HepG2 (cell line): ENCODE measurements at regions not wholly inside any gene's neighbourhood (a gene's known extent, or its start where the extent isn't known, plus 50 kb on each side); places are given as distances from the start of the nearest gene placed in this dataset.

Experiments
- ARHGAP35 ChIP-seq: sonication (generic); formaldehyde crosslinking; IDR thresholded peaks from 2 replicates; pipeline ENCODE4 v1.9.0; 2022; ENCODE audit warnings: mild to moderate bottlenecking, inconsistent platforms, moderate library complexity, missing genetic modification reagents, borderline replicate concordance
- ATM ChIP-seq: fragments of 450-650 bp; IDR thresholded peaks from 2 replicates; pipeline ENCODE4 v1.7.1; 2017; ENCODE audit warnings: mild to moderate bottlenecking, borderline replicate concordance
- DNMT1 ChIP-seq: sonication (generic); formaldehyde crosslinking; IDR thresholded peaks from 2 replicates; pipeline ENCODE4 v1.5.1; 2020; ENCODE audit warnings: mild to moderate bottlenecking, missing genetic modification reagents
- ETV6 ChIP-seq: sonication (generic); formaldehyde crosslinking; conservative IDR thresholded peaks from 2 replicates; pipeline ENCODE4 v1.4.0; 2020; ENCODE audit warnings: missing genetic modification reagents
- FOXK2 ChIP-seq: fragments of 450-650 bp; IDR thresholded peaks from 2 replicates; pipeline ENCODE4 v1.6.1; 2016
- GATA4 ChIP-seq: sonication (generic); IDR thresholded peaks from 2 replicates; pipeline ENCODE4 v1.6.1; 2016; ENCODE audit warnings: antibody characterized with exemption, low read depth, borderline replicate concordance
- MLXIP ChIP-seq: sonication (generic); formaldehyde crosslinking; IDR thresholded peaks from 2 replicates; pipeline ENCODE4 v1.9.0; 2021; ENCODE audit warnings: missing genetic modification reagents, borderline replicate concordance
- NFKBIZ ChIP-seq: IDR thresholded peaks from 2 replicates; pipeline ENCODE4 v1.6.1; 2018; ENCODE audit warnings: missing genetic modification reagents, missing compliant biosample characterization
- PATZ1 ChIP-seq: sonication (generic); formaldehyde crosslinking; IDR thresholded peaks from 2 replicates; pipeline ENCODE4 v1.4.0; 2020; ENCODE audit warnings: missing genetic modification reagents
- PPARG ChIP-seq: conservative IDR thresholded peaks from 2 replicates; pipeline ENCODE4 v1.6.1; 2016; ENCODE audit warnings: missing biosample characterization, missing genetic modification reagents
- RBAK ChIP-seq: sonication (generic); formaldehyde crosslinking; IDR thresholded peaks from 2 replicates; pipeline ENCODE4 v1.5.1; 2020; ENCODE audit warnings: mild to moderate bottlenecking, missing genetic modification reagents
- RNF2 ChIP-seq: fragments of 450-650 bp; conservative IDR thresholded peaks from 2 replicates; pipeline ENCODE4 v1.6.1; 2016; ENCODE audit warnings: low read depth
- RORA ChIP-seq: sonication (generic); formaldehyde crosslinking; IDR thresholded peaks from 2 replicates; pipeline ENCODE4 v1.5.0; 2020; ENCODE audit warnings: mild to moderate bottlenecking, missing genetic modification reagents, moderate library complexity
- SIN3B ChIP-seq: fragments of 150-350 bp; IDR thresholded peaks from 2 replicates; pipeline ENCODE4 v1.6.1; 2014; ENCODE audit warnings: low read length
- THAP11 ChIP-seq: IDR thresholded peaks from 2 replicates; pipeline ENCODE4 v1.6.1; 2016; ENCODE audit warnings: missing biosample characterization, missing genetic modification reagents
- TOPORS ChIP-seq: sonication (generic); formaldehyde crosslinking; IDR thresholded peaks from 2 replicates; pipeline ENCODE4 v1.8.0; 2023; ENCODE audit warnings: mild to moderate bottlenecking, missing genetic modification reagents
- ZBTB2 ChIP-seq: sonication (generic); formaldehyde crosslinking; IDR thresholded peaks from 2 replicates; pipeline ENCODE4 v1.8.0; 2022; ENCODE audit warnings: low read depth, missing genetic modification reagents
- ZFP90 ChIP-seq: sonication (generic); formaldehyde crosslinking; IDR thresholded peaks from 2 replicates; pipeline ENCODE4 v1.8.0; 2022; ENCODE audit warnings: missing genetic modification reagents, mild to moderate bottlenecking, inconsistent platforms, borderline replicate concordance
- ZNF333 ChIP-seq: sonication (generic); formaldehyde crosslinking; IDR thresholded peaks from 2 replicates; pipeline ENCODE4 v1.4.0; 2020; ENCODE audit warnings: mild to moderate bottlenecking, missing genetic modification reagents, borderline replicate concordance
- ZNF34 ChIP-seq: sonication (generic); formaldehyde crosslinking; IDR thresholded peaks from 2 replicates; pipeline ENCODE4 v1.4.0; 2020; ENCODE audit warnings: mild to moderate bottlenecking, missing genetic modification reagents, borderline replicate concordance
- ZNF607 ChIP-seq: sonication (generic); formaldehyde crosslinking; IDR thresholded peaks from 2 replicates; pipeline ENCODE4 v1.5.1; 2020; ENCODE audit warnings: missing genetic modification reagents, mild to moderate bottlenecking, borderline replicate concordance
- ZNF678 ChIP-seq: sonication (generic); formaldehyde crosslinking; IDR thresholded peaks from 2 replicates; pipeline ENCODE4 v1.4.0; 2020; ENCODE audit warnings: mild to moderate bottlenecking, missing genetic modification reagents
- ZNF782 ChIP-seq: sonication (generic); formaldehyde crosslinking; IDR thresholded peaks from 2 replicates; pipeline ENCODE4 v1.4.0; 2020; ENCODE audit warnings: missing genetic modification reagents, mild to moderate bottlenecking, borderline replicate concordance

- TF ChIP-seq MLXIP (CRISPR knock-in tag) (peak; percentile 68; the same call in 1 of the 2 replicates), NFKBIZ (CRISPR knock-in tag) (peak; percentile 38; the same call in 1 of the 2 replicates), GATA4 (peak; percentile 92; the same call in 1 of the 2 replicates), RNF2 (no peak; the same call in 1 of the 2 replicates), TOPORS (CRISPR knock-in tag) (no peak), PPARG (CRISPR knock-in tag) (no peak; the same call in 1 of the 2 replicates), PATZ1 (CRISPR knock-in tag) (peak; percentile 97), ZNF607 (CRISPR knock-in tag) (peak; percentile 50; the same call in 1 of the 2 replicates), ZBTB2 (no peak), ETV6 (CRISPR knock-in tag) (peak; percentile 30; the same call in 1 of the 2 replicates), DNMT1 (CRISPR knock-in tag) (no peak), ARHGAP35 (no peak), ZFP90 (CRISPR knock-in tag) (peak; percentile 30; the same call in 1 of the 2 replicates), RORA (no peak), THAP11 (CRISPR knock-in tag) (peak; percentile 76; the same call in 1 of the 2 replicates), SIN3B (no peak), FOXK2 (no peak), ZNF34 (no peak), RBAK (CRISPR knock-in tag) (no peak; the same call in 1 of the 2 replicates), ZNF678 (CRISPR knock-in tag) (no peak), ATM (no peak), ZNF782 (0 out of 2 replicates have a peak, but pooled peaks have one; percentile 29), ZNF333 (no peak)
These were observed 398.2 kb downstream of the SOX9 start (continued) for GRCh38 chr17:72518753-72519597.
